Peyer's patch (tissue), 4 donors: ENCODE measurements at regions not wholly inside any gene's neighbourhood (a gene's known extent, or its start where the extent isn't known, plus 50 kb on each side); places are given as distances from the start of the nearest gene placed in this dataset.
"Not testable (repeated sequence)": the region's sequence is repeated elsewhere in the genome, so short reads cannot be mapped to it uniquely, and the experiment has no call there.

ENCODE experiments used
- DNase-seq, 3 donors: peaks; one replicate each; pipeline ENCODE4 v3.0.0-alpha.2; 2017 to 2019
- H3K27ac ChIP-seq, 4 donors: fragments of 200-600 bp; sonication (generic); one replicate each; pipeline ENCODE4 v1.5.1; 2016 to 2019
- H3K27me3 ChIP-seq, 2 donors: fragments of 200-600 bp; sonication (generic); one replicate each; pipeline ENCODE4 v1.5.1; 2019
- H3K36me3 ChIP-seq, 3 donors: fragments of 200-600 bp; sonication (generic); one replicate each; pipeline ENCODE4 v1.5.1; 2016 to 2019
- H3K4me1 ChIP-seq, 4 donors: fragments of 200-600 bp; sonication (generic); one replicate each; pipeline ENCODE4 v1.5.1; 2016 to 2019
- H3K4me3 ChIP-seq, 4 donors: fragments of 200-600 bp; sonication (generic); 1 replicate in 3 of 4; 2 replicates in 1 of 4; pipeline ENCODE4 v1.5.1; 2016 to 2019; ENCODE audit warnings: mild to moderate bottlenecking in 1 of 4
- H3K9me3 ChIP-seq, 4 donors: fragments of 200-600 bp; sonication (generic); one replicate each; pipeline ENCODE4 v1.5.1; 2016 to 2019; ENCODE audit warnings: mild to moderate bottlenecking in 1 of 4
- CTCF ChIP-seq, 6 experiments: fragments of 450-650 bp in 4 of 6; fragments of 200-600 bp in 2 of 6; sonication (generic) in 1 of 6; IDR thresholded peaks; one replicate each; pipeline ENCODE4 v1.5.1; 2017 to 2019; ENCODE audit warnings: antibody characterized with exemption in 6 of 6, mild to moderate bottlenecking in 3 of 6, moderate library complexity in 1 of 6
- POLR2A ChIP-seq, 2 donors: fragments of 450-650 bp; IDR thresholded peaks; one replicate each; pipeline ENCODE4 v1.5.1; 2017; ENCODE audit warnings: antibody characterized with exemption in 2 of 2, mild to moderate bottlenecking in 2 of 2, moderate library complexity in 2 of 2

- DNase-seq, result no peak
- Histone ChIP-seq H3K27me3 (no peaks in the 10 kb centered on the region), H3K4me1 (no peaks in the 10 kb centered on the region), H3K4me3 (no peak overlapping the region), H3K36me3 (no peaks in the 10 kb centered on the region), H3K27ac (no peak overlapping the region), H3K9me3 (no peaks in the 10 kb centered on the region)
- TF ChIP-seq CTCF (IDR thresholded peaks at IDR 0.05) (no peak), POLR2A (IDR thresholded peaks at IDR 0.05) (no peak)
Observed at GRCh38 chr12:91455321-91455720, 272.7 kb upstream of the DCN start.

DNA sequence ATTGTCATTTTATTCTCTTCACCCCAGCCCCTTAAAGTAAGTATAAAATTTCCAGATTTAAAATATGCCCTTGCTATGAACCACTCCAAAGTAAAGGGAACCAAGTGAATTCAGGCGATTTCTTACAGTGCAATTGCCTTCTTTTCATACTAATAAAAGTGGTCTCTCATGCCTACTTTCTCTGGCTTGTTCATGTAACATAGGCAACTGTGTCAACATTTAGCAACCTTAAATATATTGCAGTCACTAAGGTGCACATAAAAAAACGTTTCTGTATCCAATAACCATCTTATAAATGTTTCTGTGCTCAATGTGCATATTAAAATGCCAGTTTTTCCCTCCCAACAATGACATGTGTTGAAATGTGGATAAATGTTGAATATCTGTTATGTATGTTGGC, 271.6 kb upstream of the DCN start:
- Histone ChIP-seq H3K4me1 (no peaks in the 10 kb centered on the region), H3K27me3 (no peaks in the 10 kb centered on the region), H3K36me3 (no peaks in the 10 kb centered on the region), H3K27ac (no peak overlapping the region), H3K9me3 (no peaks in the 10 kb centered on the region), H3K4me3 (no peak overlapping the region)
- TF ChIP-seq POLR2A (IDR thresholded peaks at IDR 0.05), result no peak
- no peak for TF ChIP-seq CTCF (IDR thresholded peaks at IDR 0.05)
- DNase-seq, result no peak

GRCh38 chr12:91452464-91452863, 269.8 kb upstream of the DCN start:
- not testable (repeated sequence) for H3K36me3 ChIP-seq, H3K27me3 ChIP-seq, H3K4me1 ChIP-seq, H3K27ac ChIP-seq, DNase-seq, H3K9me3 ChIP-seq, H3K4me3 ChIP-seq

DNA sequence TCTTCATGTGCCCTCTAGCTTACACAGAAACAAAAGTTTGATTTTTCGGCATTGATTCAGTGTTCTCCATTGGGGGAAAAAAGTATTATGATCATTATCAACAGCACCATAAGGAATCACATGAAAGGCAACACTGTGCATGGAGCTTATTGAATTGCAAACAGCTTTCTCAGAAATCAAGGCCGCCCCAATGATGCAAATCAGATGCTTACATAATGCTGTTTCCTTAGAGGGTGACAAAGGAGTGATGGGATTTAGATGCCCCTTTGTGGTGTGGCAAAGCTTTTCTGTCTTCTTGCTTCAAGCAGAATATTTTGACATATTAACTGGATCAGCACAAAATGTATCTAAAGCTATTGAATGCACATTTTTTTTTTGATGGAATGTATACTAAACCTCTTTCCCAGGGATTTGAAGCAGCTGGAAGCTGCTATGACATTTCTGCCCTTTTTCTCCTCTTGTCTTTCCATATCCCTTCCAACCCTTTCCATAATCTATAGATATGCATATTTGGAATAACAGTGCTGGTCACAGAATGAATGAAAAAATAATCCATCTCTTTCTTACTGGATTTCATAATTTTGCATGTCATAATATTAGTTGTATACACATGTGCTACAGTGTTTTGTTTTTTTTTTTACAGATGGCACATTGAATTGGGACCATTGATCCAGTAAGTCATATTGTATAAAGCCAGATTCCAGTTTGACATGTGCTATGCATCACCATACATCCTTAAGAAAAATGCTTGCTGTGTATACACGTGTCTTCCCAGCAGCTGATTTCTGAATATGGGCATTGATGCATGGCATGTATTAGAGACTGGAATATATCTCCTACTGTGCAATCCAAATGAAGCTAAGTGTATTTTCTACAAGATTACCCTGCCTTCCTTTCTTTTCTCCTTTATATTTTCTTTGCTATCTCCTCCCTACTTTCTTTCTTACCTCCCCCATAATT, 259.7 kb upstream of the DCN start:
- H3K9me3 ChIP-seq, result no peaks in the 10 kb centered on the region
- no peak overlapping the region for H3K4me3 ChIP-seq
- no peak overlapping the region for H3K27ac ChIP-seq
- no peaks in the 10 kb centered on the region for H3K36me3 ChIP-seq
- no peaks in the 10 kb centered on the region for H3K4me1 ChIP-seq
- no peaks in the 10 kb centered on the region for H3K27me3 ChIP-seq
- DNase-seq, result no peak
- no peak for TF ChIP-seq CTCF (IDR thresholded peaks at IDR 0.05)
- no peak for TF ChIP-seq POLR2A (IDR thresholded peaks at IDR 0.05)

- DNase-seq, result no peak
Observed at GRCh38 chr12:91441246-91441645, 258.6 kb upstream of the DCN start.

More at GRCh38 chr12:91441246-91441645, 258.6 kb upstream of the DCN start:
- H3K36me3 ChIP-seq, result no peaks in the 10 kb centered on the region
- H3K9me3 ChIP-seq, result no peaks in the 10 kb centered on the region
- no peaks in the 10 kb centered on the region for H3K4me1 ChIP-seq
- H3K4me3 ChIP-seq, result no peak overlapping the region
- no peak overlapping the region for H3K27ac ChIP-seq
- TF ChIP-seq POLR2A (IDR thresholded peaks at IDR 0.05) (no peak), CTCF (IDR thresholded peaks at IDR 0.05) (no peak)
- no peaks in the 10 kb centered on the region for H3K27me3 ChIP-seq
